ENCODE measurements at regions not wholly inside any gene's neighbourhood (a gene's known extent, or its start where the extent isn't known, plus 50 kb on each side); places are given as distances from the start of the nearest gene placed in this dataset.

DNA sequence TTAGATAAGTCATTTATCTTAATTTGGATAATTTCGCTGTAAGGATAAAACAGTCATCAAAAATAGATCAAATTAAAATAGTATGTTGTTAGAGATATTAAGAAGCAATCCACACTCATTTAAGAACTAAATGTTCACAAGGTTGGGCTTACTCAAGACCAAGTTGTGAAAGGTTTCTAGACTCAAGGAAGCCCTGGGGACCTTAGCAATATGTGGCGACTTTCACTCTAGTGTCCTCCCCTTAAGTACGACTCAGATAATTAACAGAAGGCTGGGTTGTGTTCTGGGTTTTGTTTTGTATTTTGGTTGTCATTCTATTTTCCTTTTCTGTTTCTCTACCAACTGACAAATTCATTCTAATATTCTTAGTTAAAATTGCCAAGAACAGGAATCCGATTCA lies 1008.0 kb downstream of the PCDH9 start:
- no peak overlapping the region for H3K27ac ChIP-seq (ENCODE audit: insufficient read depth, low read depth, low read length)
- no peaks in the 10 kb centered on the region for H3K27me3 ChIP-seq (ENCODE audit: control insufficient read depth in 2 of 2, insufficient read depth in 2 of 2, low read length in 2 of 2)
- no peak for TF ChIP-seq JUN (IDR thresholded peaks at IDR 0.05; ENCODE audit: borderline replicate concordance, insufficient read depth, insufficient read length, low read depth)
- no peak for TF ChIP-seq POLR2AphosphoS5 (IDR thresholded peaks at IDR 0.05; ENCODE audit: insufficient read depth, low read depth, low read length)
- TF ChIP-seq, protein P1, sequence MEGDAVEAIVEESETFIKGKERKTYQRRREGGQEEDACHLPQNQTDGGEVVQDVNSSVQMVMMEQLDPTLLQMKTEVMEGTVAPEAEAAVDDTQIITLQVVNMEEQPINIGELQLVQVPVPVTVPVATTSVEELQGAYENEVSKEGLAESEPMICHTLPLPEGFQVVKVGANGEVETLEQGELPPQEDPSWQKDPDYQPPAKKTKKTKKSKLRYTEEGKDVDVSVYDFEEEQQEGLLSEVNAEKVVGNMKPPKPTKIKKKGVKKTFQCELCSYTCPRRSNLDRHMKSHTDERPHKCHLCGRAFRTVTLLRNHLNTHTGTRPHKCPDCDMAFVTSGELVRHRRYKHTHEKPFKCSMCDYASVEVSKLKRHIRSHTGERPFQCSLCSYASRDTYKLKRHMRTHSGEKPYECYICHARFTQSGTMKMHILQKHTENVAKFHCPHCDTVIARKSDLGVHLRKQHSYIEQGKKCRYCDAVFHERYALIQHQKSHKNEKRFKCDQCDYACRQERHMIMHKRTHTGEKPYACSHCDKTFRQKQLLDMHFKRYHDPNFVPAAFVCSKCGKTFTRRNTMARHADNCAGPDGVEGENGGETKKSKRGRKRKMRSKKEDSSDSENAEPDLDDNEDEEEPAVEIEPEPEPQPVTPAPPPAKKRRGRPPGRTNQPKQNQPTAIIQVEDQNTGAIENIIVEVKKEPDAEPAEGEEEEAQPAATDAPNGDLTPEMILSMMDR (IDR thresholded peaks at IDR 0.05; ENCODE audit: extremely low read depth in 1 of 2, insufficient read depth in 1 of 2, low read depth in 1 of 2, low read length in 2 of 2): no peak
- no peak for TF ChIP-seq FOS (IDR thresholded peaks at IDR 0.05; ENCODE audit: borderline replicate concordance, insufficient read depth, low read length)
- TF ChIP-seq MYC (IDR thresholded peaks at IDR 0.05; ENCODE audit: low read depth, low read length): no peak
- TF ChIP-seq, protein P2, sequence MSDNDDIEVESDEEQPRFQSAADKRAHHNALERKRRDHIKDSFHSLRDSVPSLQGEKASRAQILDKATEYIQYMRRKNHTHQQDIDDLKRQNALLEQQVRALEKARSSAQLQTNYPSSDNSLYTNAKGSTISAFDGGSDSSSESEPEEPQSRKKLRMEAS (IDR thresholded peaks at IDR 0.05; ENCODE audit: insufficient read depth, insufficient read length): no peak
- no peak for TF ChIP-seq POLR2A (IDR thresholded peaks at IDR 0.05; ENCODE audit: low read depth, low read length)
- no peak for TF ChIP-seq EZH2 (IDR thresholded peaks at IDR 0.05; ENCODE audit: borderline replicate concordance, low read depth, low read length, severe bottlenecking)
- no peak for TF ChIP-seq GATA2 (IDR thresholded peaks at IDR 0.05; ENCODE audit: insufficient read depth, insufficient read length, low read depth, low read length)
- ChIA-PET POLR2A (no interaction called here), CTCF (no interaction called here)
- intact Hi-C loops (cut with micrococcal nuclease) (no loop called here), dilution Hi-C loops (cut with MboI; ENCODE audit: extremely low pct_ligation_motif_present, low sequenced_read_pairs) (no loop called here)
- H3K79me2 ChIP-seq (ENCODE audit: control insufficient read depth, insufficient read depth, low read length): no peaks in the 10 kb centered on the region
- no peaks in the 10 kb centered on the region for H4K20me1 ChIP-seq (replicated peaks; ENCODE audit: control insufficient read depth, extremely low read depth, insufficient read depth, low read length)
- DNase-seq (ENCODE audit: low read depth, low spot score): no peak
- H3K36me3 ChIP-seq (ENCODE audit: control insufficient read depth in 2 of 2, extremely low read depth in 1 of 2, insufficient read depth in 2 of 2, low read length in 2 of 2): no peaks in the 10 kb centered on the region
- FAIRE-seq: no peak
- H3K9ac ChIP-seq (replicated peaks; ENCODE audit: extremely low read depth, insufficient read depth, low read length): no peak overlapping the region
- H3K9me1 ChIP-seq (replicated peaks; ENCODE audit: control insufficient read depth, extremely low read depth, insufficient read depth, low read length): no peaks in the 10 kb centered on the region
- no peak overlapping the region for H3K4me2 ChIP-seq (ENCODE audit: insufficient read depth, low read length)
- H3K9me3 ChIP-seq (replicated peaks; ENCODE audit: control insufficient read depth, insufficient read depth, low read length): no peaks in the 10 kb centered on the region
- no TSS peak for BruUV-seq (replicated peaks)
- H2AFZ ChIP-seq (ENCODE audit: low read depth, low read length): no peak overlapping the region
- H3K4me1 ChIP-seq (ENCODE audit: control insufficient read depth, extremely low read depth, insufficient read depth, low read length): no peaks in the 10 kb centered on the region
- no peak overlapping the region for H3K4me3 ChIP-seq (replicated peaks in 1 of 3; ENCODE audit: insufficient read depth in 1 of 3, low read depth in 1 of 3, low read length in 3 of 3)

All from endothelial cell of umbilical vein (primary cell).